Breast epithelium (tissue), 4 donors: ENCODE measurements at regions not wholly inside any gene's neighbourhood (a gene's known extent, or its start where the extent isn't known, plus 50 kb on each side); places are given as distances from the start of the nearest gene placed in this dataset.

Experiments
- DNase-seq, 2 donors: peaks; one replicate each; pipeline ENCODE4 v3.0.0-alpha.2; 2019; ENCODE audit warnings: low spot score in 2 of 2
- H3K27ac ChIP-seq, 2 donors: fragments of 200-600 bp; sonication (generic) in 1 of 2; one replicate each; pipeline ENCODE4 v1.5.1; 2016 to 2019; ENCODE audit warnings: mild to moderate bottlenecking in 1 of 2
- H3K27me3 ChIP-seq, 2 donors: fragments of 200-600 bp; sonication (generic) in 1 of 2; one replicate each; pipeline versions ENCODE4 v1.5.1 to v1.6.0; 2017 to 2019; ENCODE audit warnings: control low read depth in 1 of 2, mild to moderate bottlenecking in 1 of 2
- H3K36me3 ChIP-seq: fragments of 200-600 bp; one replicate; pipeline ENCODE4 v1.5.1; 2019
- H3K4me1 ChIP-seq, 2 donors: fragments of 200-600 bp; sonication (generic); one replicate each; pipeline ENCODE4 v1.5.1; 2016 to 2019; ENCODE audit warnings: control low read depth in 1 of 2
- H3K4me3 ChIP-seq, 3 donors: fragments of 200-600 bp; sonication (generic); 1 replicate in 2 of 3; 2 replicates in 1 of 3; pipeline ENCODE4 v1.5.1; 2016 to 2019; ENCODE audit warnings: mild to moderate bottlenecking in 3 of 3, moderate library complexity in 2 of 3
- H3K9me3 ChIP-seq, 2 donors: fragments of 200-600 bp; sonication (generic) in 1 of 2; one replicate each; pipeline ENCODE4 v1.5.1; 2016 to 2019; ENCODE audit warnings: control low read depth in 1 of 2
- POLR2A ChIP-seq: fragments of 450-650 bp; IDR thresholded peaks from one replicate; pipeline ENCODE4 v1.6.1; 2016; ENCODE audit warnings: antibody characterized with exemption, mild to moderate bottlenecking, moderate library complexity
- POLR2AphosphoS5 ChIP-seq, 3 donors: sonication (generic); formaldehyde crosslinking; IDR thresholded peaks; one replicate each; pipeline ENCODE4 v1.6.1; 2017; ENCODE audit warnings: antibody characterized with exemption in 3 of 3
- intact Hi-C: fragments of 100-400 bp; cut with DNase I; formaldehyde crosslinking; loops from one replicate; pipeline ENCODE4 v1.15.1; 2023; ENCODE audit warnings: low total_unique reads
- TF ChIP-seq, protein P1 (sequence below), 3 donors: fragments of 450-650 bp; IDR thresholded peaks; one replicate each; pipeline ENCODE4 v1.5.1; 2016 to 2017; ENCODE audit warnings: antibody characterized with exemption in 3 of 3, mild to moderate bottlenecking in 3 of 3, moderate library complexity in 3 of 3

DNA sequence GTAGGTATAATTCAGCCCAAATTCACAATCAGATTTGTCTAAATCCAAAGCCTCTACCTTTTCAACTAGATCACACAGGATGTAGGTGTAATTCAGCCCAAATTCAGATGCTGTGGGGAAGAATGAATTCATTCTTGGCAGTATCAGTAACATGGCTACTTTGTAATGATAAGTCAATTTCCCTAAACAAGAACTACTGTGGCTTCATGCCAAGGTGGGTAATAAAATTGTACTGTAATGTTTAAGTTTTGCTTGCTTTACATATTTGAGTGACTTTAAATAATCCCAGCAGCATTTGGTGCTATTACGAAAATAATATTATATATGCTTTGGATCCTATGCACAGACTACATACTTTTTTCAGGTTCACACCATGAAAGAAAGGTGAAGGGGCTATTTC lies 239.1 kb downstream of the HDGFL1 start:
- Histone ChIP-seq H3K27ac (no peak overlapping the region), H3K36me3 (no peaks in the 10 kb centered on the region), H3K9me3 (no peaks in the 10 kb centered on the region), H3K27me3 (no peaks in the 10 kb centered on the region), H3K4me3 (no peak overlapping the region), H3K4me1 (no peaks in the 10 kb centered on the region)
- no peak for DNase-seq
- no peak for TF ChIP-seq POLR2AphosphoS5 (IDR thresholded peaks at IDR 0.05)
- TF ChIP-seq, protein P1, sequence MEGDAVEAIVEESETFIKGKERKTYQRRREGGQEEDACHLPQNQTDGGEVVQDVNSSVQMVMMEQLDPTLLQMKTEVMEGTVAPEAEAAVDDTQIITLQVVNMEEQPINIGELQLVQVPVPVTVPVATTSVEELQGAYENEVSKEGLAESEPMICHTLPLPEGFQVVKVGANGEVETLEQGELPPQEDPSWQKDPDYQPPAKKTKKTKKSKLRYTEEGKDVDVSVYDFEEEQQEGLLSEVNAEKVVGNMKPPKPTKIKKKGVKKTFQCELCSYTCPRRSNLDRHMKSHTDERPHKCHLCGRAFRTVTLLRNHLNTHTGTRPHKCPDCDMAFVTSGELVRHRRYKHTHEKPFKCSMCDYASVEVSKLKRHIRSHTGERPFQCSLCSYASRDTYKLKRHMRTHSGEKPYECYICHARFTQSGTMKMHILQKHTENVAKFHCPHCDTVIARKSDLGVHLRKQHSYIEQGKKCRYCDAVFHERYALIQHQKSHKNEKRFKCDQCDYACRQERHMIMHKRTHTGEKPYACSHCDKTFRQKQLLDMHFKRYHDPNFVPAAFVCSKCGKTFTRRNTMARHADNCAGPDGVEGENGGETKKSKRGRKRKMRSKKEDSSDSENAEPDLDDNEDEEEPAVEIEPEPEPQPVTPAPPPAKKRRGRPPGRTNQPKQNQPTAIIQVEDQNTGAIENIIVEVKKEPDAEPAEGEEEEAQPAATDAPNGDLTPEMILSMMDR (IDR thresholded peaks at IDR 0.05), result no peak
- intact Hi-C loops, result no loop called here

DNA sequence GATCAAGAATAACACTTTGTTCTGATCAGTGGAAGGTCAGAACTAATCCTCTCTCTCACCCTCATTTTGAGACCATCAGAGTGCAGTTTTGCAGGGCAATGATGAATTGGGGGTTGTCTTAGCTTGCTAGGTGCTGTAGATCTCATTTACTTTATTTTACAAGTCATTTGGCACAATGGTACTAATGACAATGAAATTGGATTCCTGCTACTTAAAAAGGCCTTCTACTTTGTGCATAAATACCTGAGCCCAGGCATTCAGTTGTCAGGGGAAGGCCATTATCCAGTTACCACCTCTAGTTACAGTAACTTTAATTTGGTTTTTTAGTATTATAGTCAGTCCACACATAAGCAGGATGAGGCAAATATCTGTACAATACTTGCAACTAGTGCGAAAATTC lies 240.0 kb downstream of the HDGFL1 start:
- H3K36me3 ChIP-seq, result no peaks in the 10 kb centered on the region
- DNase-seq, result no peak
- no peaks in the 10 kb centered on the region for H3K27me3 ChIP-seq
- H3K27ac ChIP-seq, result no peak overlapping the region
- intact Hi-C loops, result no loop called here
- no peaks in the 10 kb centered on the region for H3K4me1 ChIP-seq
- no peak overlapping the region for H3K4me3 ChIP-seq
- H3K9me3 ChIP-seq, result no peaks in the 10 kb centered on the region
- TF ChIP-seq POLR2AphosphoS5 (IDR thresholded peaks at IDR 0.05), result no peak
- TF ChIP-seq POLR2A, result no peak
- TF ChIP-seq, protein P1 (IDR thresholded peaks at IDR 0.05), result no peak

DNA sequence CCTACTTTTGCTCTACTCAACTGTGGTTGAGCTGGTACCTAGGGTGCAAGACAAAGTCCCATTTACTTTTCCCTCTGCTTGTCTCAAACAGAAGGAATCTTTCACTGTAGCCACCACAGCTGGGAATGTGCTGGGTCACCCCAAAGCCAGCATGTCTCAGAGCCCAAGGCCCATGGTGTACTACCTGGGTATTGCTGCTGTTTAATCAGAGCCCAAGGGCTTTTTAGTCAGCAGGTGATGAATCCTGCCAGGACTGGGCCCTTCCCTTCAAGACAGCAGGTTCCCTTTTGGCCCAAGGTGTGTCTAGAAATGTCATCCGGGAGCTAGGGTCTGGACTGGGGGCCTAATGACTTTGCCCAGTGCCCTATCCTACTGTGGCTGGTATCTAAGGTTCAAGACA lies 249.8 kb downstream of the HDGFL1 start:
- Histone ChIP-seq H3K9me3 (no peaks in the 10 kb centered on the region), H3K4me3 (no peak overlapping the region), H3K4me1 (no peaks in the 10 kb centered on the region), H3K27ac (no peak overlapping the region), H3K36me3 (no peaks in the 10 kb centered on the region), H3K27me3 (no peaks in the 10 kb centered on the region)
- TF ChIP-seq, protein P1 (IDR thresholded peaks at IDR 0.05), result no peak
- TF ChIP-seq POLR2AphosphoS5 (IDR thresholded peaks at IDR 0.05) (no peak), POLR2A (no peak)
- no peak for DNase-seq
- intact Hi-C loops, result no loop called here

DNA sequence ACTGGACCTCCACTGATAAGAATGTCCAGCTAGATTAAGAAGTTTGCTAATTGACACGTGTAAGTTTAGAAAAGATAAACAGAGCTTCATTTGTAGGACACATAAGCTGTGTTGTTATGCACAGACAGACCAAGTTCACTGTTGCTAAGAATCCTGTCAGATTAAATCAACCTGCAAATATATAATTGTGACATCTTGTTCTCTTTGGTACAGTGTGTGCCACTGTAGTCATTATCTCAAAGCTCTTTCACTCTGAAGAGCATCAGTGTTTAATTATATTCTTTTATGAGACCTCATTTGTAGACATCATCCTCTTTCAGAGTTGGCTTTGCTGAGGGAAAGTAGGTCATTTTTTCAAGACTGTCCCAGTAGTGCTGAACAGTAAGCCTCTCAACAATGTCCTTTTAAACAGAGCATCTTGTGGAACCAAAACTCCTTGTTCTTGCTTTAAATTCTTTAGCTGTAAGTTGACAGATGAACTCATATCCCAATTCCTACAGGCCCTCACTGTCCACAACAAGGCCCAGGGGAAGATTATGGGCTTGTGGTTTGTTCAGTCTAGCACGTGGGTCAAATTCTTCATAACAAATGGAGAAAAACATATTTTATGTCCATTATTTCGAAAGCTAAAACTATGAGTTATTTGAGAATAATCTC lies 252.4 kb downstream of the HDGFL1 start:
- no peaks in the 10 kb centered on the region for H3K27me3 ChIP-seq
- no peak for TF ChIP-seq POLR2AphosphoS5 (IDR thresholded peaks at IDR 0.05)
- no peak for TF ChIP-seq POLR2A
- TF ChIP-seq, protein P1 (IDR thresholded peaks at IDR 0.05), result no peak
- H3K27ac ChIP-seq, result no peak overlapping the region
- no peak overlapping the region for H3K4me3 ChIP-seq
- H3K9me3 ChIP-seq, result no peaks in the 10 kb centered on the region
- DNase-seq, result no peak
- no peaks in the 10 kb centered on the region for H3K36me3 ChIP-seq
- H3K4me1 ChIP-seq, result no peaks in the 10 kb centered on the region
- intact Hi-C loops, result no loop called here

DNA sequence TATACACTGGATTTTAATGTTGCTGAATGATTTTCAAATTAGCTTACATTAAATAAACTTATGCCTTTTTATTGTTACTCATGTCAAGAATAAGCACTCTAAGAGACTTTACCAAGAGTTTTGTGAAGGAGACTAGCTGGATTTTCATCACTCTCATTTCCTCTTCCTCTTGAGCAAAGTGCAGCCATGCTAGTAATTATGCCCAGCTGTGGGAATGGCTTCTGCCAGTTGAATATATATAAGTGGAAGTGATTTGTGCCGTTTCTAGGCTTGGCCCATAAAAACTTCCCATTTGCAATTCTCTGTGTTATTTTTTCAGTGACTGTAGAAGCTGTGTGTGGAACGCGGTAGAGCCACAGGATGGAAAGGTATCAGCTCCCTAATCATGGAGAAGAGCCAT lies 255.8 kb downstream of the HDGFL1 start:
- no peaks in the 10 kb centered on the region for H3K36me3 ChIP-seq
- intact Hi-C loops, result no loop called here
- H3K9me3 ChIP-seq, result no peaks in the 10 kb centered on the region
- TF ChIP-seq, protein P1 (IDR thresholded peaks at IDR 0.05), result no peak
- peaks cover 0 to 3% of the 10 kb centered on the region in 2 donors for H3K4me1 ChIP-seq
- H3K27ac ChIP-seq, result no peak overlapping the region
- H3K27me3 ChIP-seq, result no peaks in the 10 kb centered on the region
- no peak overlapping the region for H3K4me3 ChIP-seq
- DNase-seq, result no peak
